ENCODE measurements at regions not wholly inside any gene's neighbourhood (a gene's known extent, or its start where the extent isn't known, plus 50 kb on each side); places are given as distances from the start of the nearest gene placed in this dataset.

DNA sequence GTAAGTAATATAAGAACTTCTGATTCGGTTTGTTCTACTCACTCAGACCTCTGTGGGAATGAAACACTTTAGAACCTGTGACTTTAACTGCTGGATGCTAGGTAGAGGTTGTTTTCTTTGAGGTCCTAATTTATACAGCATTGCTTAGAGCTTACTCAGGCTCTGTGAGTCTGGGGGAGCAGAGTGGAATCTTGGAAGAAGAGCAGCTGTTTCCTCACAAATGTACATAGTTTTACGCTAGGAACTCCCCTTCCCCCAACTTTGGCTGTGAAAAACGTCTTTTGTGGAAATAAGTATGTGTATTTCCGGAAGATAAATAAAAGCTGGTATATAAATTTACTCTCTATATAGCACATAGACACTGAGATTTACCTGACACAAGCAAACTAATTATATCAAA lies 141.4 kb downstream of the NAA11 start:
- TF ChIP-seq, protein P1, sequence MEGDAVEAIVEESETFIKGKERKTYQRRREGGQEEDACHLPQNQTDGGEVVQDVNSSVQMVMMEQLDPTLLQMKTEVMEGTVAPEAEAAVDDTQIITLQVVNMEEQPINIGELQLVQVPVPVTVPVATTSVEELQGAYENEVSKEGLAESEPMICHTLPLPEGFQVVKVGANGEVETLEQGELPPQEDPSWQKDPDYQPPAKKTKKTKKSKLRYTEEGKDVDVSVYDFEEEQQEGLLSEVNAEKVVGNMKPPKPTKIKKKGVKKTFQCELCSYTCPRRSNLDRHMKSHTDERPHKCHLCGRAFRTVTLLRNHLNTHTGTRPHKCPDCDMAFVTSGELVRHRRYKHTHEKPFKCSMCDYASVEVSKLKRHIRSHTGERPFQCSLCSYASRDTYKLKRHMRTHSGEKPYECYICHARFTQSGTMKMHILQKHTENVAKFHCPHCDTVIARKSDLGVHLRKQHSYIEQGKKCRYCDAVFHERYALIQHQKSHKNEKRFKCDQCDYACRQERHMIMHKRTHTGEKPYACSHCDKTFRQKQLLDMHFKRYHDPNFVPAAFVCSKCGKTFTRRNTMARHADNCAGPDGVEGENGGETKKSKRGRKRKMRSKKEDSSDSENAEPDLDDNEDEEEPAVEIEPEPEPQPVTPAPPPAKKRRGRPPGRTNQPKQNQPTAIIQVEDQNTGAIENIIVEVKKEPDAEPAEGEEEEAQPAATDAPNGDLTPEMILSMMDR (IDR thresholded peaks at IDR 0.05), result no peak
- no peak for TF ChIP-seq POLR2A (IDR thresholded peaks at IDR 0.05)
